SK-N-SH treated with all-trans-retinoic acid at 6 μM for 48 hours (cell line): ENCODE measurements at regions not wholly inside any gene's neighbourhood (a gene's known extent, or its start where the extent isn't known, plus 50 kb on each side); places are given as distances from the start of the nearest gene placed in this dataset.

Experiments
- ARNTL ChIP-seq: fragments of 450-650 bp; formaldehyde crosslinking; IDR thresholded peaks from 2 replicates; pipeline ENCODE4 v1.5.0; 2020; ENCODE audit warnings: low read depth, mild to moderate bottlenecking, moderate library complexity, borderline replicate concordance
- ISL1 ChIP-seq: fragments of 250-450 bp; sonication (Bioruptor Pico); IDR thresholded peaks from 2 replicates; pipeline ENCODE4 v2.1.2; 2022; ENCODE audit warnings: mild to moderate bottlenecking, moderate library complexity
- PPARA ChIP-seq: fragments of 250-450 bp; sonication (Bioruptor Pico); IDR thresholded peaks from 2 replicates; pipeline ENCODE4 v1.5.0; 2020; ENCODE audit warnings: mild to moderate bottlenecking, borderline replicate concordance
- SNAI2 ChIP-seq: fragments of 250-450 bp; sonication (Bioruptor Pico); IDR thresholded peaks from 2 replicates; pipeline ENCODE4 v1.5.0; 2020; ENCODE audit warnings: mild to moderate bottlenecking, moderate library complexity
- TOX ChIP-seq: fragments of 250-450 bp; sonication (Bioruptor Pico); IDR thresholded peaks from 2 replicates; pipeline ENCODE4 v1.8.0; 2021; ENCODE audit warnings: mild to moderate bottlenecking, moderate library complexity, borderline replicate concordance
- ZFP3 ChIP-seq: fragments of 250-450 bp; sonication (Bioruptor Pico); IDR thresholded peaks from 2 replicates; pipeline ENCODE4 v1.5.0; 2020; ENCODE audit warnings: mild to moderate bottlenecking, moderate library complexity
- ZNF70 ChIP-seq: fragments of 450-650 bp; formaldehyde crosslinking; IDR thresholded peaks from 2 replicates; pipeline ENCODE4 v1.5.0; 2020; ENCODE audit warnings: mild to moderate bottlenecking, moderate library complexity
- TF ChIP-seq, protein P1 (sequence below): fragments of 250-450 bp; sonication (Bioruptor Pico); IDR thresholded peaks from 2 replicates; pipeline ENCODE4 v1.8.0; 2020; ENCODE audit warnings: mild to moderate bottlenecking, moderate library complexity, borderline replicate concordance
- TF ChIP-seq, protein P2 (sequence below): fragments of 250-450 bp; sonication (Bioruptor Pico); IDR thresholded peaks from 2 replicates; pipeline ENCODE4 v1.5.1; 2020; ENCODE audit warnings: low read depth, mild to moderate bottlenecking, moderate library complexity

DNA sequence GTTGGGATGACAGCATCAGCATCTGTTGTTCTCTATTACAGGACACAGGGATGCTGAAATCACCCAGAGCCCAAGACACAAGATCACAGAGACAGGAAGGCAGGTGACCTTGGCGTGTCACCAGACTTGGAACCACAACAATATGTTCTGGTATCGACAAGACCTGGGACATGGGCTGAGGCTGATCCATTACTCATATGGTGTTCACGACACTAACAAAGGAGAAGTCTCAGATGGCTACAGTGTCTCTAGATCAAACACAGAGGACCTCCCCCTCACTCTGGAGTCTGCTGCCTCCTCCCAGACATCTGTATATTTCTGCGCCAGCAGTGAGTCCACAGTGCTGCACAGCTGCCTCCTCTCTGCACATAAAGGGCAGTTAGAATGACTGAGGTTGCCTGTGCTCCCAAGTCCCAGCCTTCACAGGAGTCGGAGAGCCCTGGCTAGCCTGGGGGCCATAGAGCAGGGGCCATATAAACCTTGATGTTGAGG lies 142.2 kb upstream of the PRSS58 start:
- TF ChIP-seq SNAI2 (CRISPR knock-in tag) (no peak), TOX (CRISPR knock-in tag) (no peak), ARNTL (CRISPR knock-in tag) (no peak), ISL1 (no peak), ZNF70 (CRISPR knock-in tag) (no peak), PPARA (CRISPR knock-in tag) (no peak), ZFP3 (CRISPR knock-in tag) (no peak)
- TF ChIP-seq, protein P1, sequence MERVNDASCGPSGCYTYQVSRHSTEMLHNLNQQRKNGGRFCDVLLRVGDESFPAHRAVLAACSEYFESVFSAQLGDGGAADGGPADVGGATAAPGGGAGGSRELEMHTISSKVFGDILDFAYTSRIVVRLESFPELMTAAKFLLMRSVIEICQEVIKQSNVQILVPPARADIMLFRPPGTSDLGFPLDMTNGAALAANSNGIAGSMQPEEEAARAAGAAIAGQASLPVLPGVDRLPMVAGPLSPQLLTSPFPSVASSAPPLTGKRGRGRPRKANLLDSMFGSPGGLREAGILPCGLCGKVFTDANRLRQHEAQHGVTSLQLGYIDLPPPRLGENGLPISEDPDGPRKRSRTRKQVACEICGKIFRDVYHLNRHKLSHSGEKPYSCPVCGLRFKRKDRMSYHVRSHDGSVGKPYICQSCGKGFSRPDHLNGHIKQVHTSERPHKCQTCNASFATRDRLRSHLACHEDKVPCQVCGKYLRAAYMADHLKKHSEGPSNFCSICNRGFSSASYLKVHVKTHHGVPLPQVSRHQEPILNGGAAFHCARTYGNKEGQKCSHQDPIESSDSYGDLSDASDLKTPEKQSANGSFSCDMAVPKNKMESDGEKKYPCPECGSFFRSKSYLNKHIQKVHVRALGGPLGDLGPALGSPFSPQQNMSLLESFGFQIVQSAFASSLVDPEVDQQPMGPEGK (CRISPR knock-in tag), result no peak
- TF ChIP-seq, protein P2, sequence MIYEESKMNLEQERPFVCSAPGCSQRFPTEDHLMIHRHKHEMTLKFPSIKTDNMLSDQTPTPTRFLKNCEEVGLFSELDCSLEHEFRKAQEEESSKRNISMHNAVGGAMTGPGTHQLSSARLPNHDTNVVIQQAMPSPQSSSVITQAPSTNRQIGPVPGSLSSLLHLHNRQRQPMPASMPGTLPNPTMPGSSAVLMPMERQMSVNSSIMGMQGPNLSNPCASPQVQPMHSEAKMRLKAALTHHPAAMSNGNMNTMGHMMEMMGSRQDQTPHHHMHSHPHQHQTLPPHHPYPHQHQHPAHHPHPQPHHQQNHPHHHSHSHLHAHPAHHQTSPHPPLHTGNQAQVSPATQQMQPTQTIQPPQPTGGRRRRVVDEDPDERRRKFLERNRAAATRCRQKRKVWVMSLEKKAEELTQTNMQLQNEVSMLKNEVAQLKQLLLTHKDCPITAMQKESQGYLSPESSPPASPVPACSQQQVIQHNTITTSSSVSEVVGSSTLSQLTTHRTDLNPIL (CRISPR knock-in tag), result no peak
